BLaER1 (cell line): ENCODE measurements at regions not wholly inside any gene's neighbourhood (a gene's known extent, or its start where the extent isn't known, plus 50 kb on each side); places are given as distances from the start of the nearest gene placed in this dataset.
"Not testable (repeated sequence)": the region's sequence is repeated elsewhere in the genome, so short reads cannot be mapped to it uniquely, and the experiment has no call there.

ENCODE experiments used
- H3K27ac ChIP-seq: shearing (Covaris generic); formaldehyde crosslinking; 2 replicates; pipeline ENCODE4 v1.8.1; 2022
- H3K27me3 ChIP-seq: shearing (Covaris generic); formaldehyde crosslinking; 2 replicates; pipeline ENCODE4 v1.8.1; 2022
- H3K36me3 ChIP-seq: shearing (Covaris generic); formaldehyde crosslinking; 2 replicates; pipeline ENCODE4 v1.8.1; 2022
- H3K4me1 ChIP-seq: shearing (Covaris generic); formaldehyde crosslinking; 2 replicates; pipeline ENCODE4 v1.8.1; 2022
- H3K4me2 ChIP-seq: shearing (Covaris generic); formaldehyde crosslinking; 2 replicates; pipeline ENCODE4 v1.8.1; 2022
- H3K4me3 ChIP-seq: shearing (Covaris generic); formaldehyde crosslinking; 2 replicates; pipeline ENCODE4 v1.8.1; 2022
- H3K9ac ChIP-seq: shearing (Covaris generic); formaldehyde crosslinking; 2 replicates; pipeline ENCODE4 v1.8.1; 2022
- H3K9me3 ChIP-seq: shearing (Covaris generic); formaldehyde crosslinking; 2 replicates; pipeline ENCODE4 v1.8.1; 2022
- H4K20me1 ChIP-seq: shearing (Covaris generic); formaldehyde crosslinking; 2 replicates; pipeline ENCODE4 v1.8.1; 2022
- Cebpa-rat ChIP-seq: shearing (Covaris generic); IDR thresholded peaks from 2 replicates; pipeline ENCODE4 v1.8.1; 2022

GRCh38 chr12:20128928-20129327 is 239.4 kb upstream of the PDE3A start:
- H3K4me1 ChIP-seq, result no peaks in the 10 kb centered on the region
- no peaks in the 10 kb centered on the region for H4K20me1 ChIP-seq
- H3K4me3 ChIP-seq, result no peak overlapping the region
- H3K27ac ChIP-seq, result no peak overlapping the region
- no peak overlapping the region for H3K9ac ChIP-seq
- no peak for TF ChIP-seq Cebpa-rat
- H3K36me3 ChIP-seq, result no peaks in the 10 kb centered on the region
- no peaks in the 10 kb centered on the region for H3K27me3 ChIP-seq
- H3K4me2 ChIP-seq, result no peak overlapping the region
- H3K9me3 ChIP-seq, result no peaks in the 10 kb centered on the region

- Histone ChIP-seq H4K20me1 (no peaks in the 10 kb centered on the region), H3K4me1 (no peaks in the 10 kb centered on the region), H3K4me3 (no peak overlapping the region), H3K27ac (no peak overlapping the region), H3K9me3 (no peaks in the 10 kb centered on the region), H3K36me3 (no peaks in the 10 kb centered on the region), H3K27me3 (no peaks in the 10 kb centered on the region), H3K4me2 (no peak overlapping the region), H3K9ac (no peak overlapping the region)
- TF ChIP-seq Cebpa-rat, result no peak
Observed at GRCh38 chr12:20132818-20133217, 235.5 kb upstream of the PDE3A start.

- no peak for TF ChIP-seq Cebpa-rat
- H3K27ac ChIP-seq, result no peak overlapping the region
Observed at GRCh38 chr12:20134652-20135051, 233.7 kb upstream of the PDE3A start.

DNA sequence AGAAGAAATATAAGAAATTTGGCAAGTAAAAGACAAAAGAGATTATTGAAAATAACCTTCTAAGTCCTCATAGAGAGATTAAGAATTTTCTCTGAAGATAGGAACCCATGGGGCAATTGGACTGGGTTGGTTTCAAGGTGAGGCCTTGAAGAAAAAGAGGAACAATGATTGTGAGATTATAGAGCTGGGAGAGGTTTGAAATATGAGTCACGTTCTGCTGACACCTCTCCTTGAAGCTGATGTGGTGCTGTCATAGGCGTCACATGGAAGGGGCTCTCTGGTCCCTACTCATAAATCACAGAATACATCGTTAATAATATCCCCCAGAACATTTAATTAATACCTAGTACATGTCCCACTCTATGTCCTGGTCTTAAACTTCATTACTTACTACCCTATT is 227.6 kb upstream of the PDE3A start:
- Histone ChIP-seq H3K27me3 (no peaks in the 10 kb centered on the region), H3K4me1 (no peaks in the 10 kb centered on the region), H3K36me3 (no peaks in the 10 kb centered on the region), H3K4me3 (no peak overlapping the region), H3K4me2 (no peak overlapping the region), H3K9me3 (no peaks in the 10 kb centered on the region), H3K9ac (no peak overlapping the region), H3K27ac (no peak overlapping the region), H4K20me1 (no peaks in the 10 kb centered on the region)
- TF ChIP-seq Cebpa-rat, result no peak

More at GRCh38 chr12:20134652-20135051, 233.7 kb upstream of the PDE3A start:
- Histone ChIP-seq H3K4me1 (no peaks in the 10 kb centered on the region), H3K4me2 (no peak overlapping the region), H3K9ac (no peak overlapping the region), H4K20me1 (no peaks in the 10 kb centered on the region), H3K9me3 (no peaks in the 10 kb centered on the region), H3K27me3 (no peaks in the 10 kb centered on the region), H3K4me3 (no peak overlapping the region), H3K36me3 (no peaks in the 10 kb centered on the region)

DNA sequence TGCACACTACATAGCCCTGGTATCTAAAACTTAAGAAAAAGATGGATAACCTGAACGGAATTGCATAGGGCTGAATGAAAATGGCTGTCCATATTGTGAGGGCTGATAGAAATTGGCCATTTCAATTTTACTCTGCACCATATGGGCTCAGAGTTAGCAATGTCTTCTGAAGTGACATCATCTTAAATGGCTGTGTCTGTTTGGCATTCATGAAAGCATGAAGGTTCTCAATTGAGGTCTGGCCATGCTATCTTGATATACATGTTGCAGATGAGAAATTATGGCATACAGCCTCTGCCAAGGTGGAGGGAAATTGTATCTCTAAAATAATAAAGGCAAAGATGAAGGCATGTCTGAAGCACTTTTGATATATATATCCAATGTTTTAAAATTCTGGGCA is 226.0 kb upstream of the PDE3A start:
- H3K36me3 ChIP-seq, result no peaks in the 10 kb centered on the region
- no peaks in the 10 kb centered on the region for H3K4me1 ChIP-seq
- no peak for TF ChIP-seq Cebpa-rat
- H3K4me2 ChIP-seq, result no peak overlapping the region
- H3K27me3 ChIP-seq, result no peaks in the 10 kb centered on the region
- H3K9me3 ChIP-seq, result no peaks in the 10 kb centered on the region
- no peak overlapping the region for H3K27ac ChIP-seq
- H3K4me3 ChIP-seq, result no peak overlapping the region
- H3K9ac ChIP-seq, result no peak overlapping the region
- no peaks in the 10 kb centered on the region for H4K20me1 ChIP-seq

GRCh38 chr12:20142956-20143355 is 225.4 kb upstream of the PDE3A start:
- H3K9me3 ChIP-seq, result no peaks in the 10 kb centered on the region
- TF ChIP-seq Cebpa-rat, result no peak
- H3K36me3 ChIP-seq, result no peaks in the 10 kb centered on the region
- H3K4me1 ChIP-seq, result no peaks in the 10 kb centered on the region
- H3K9ac ChIP-seq, result no peak overlapping the region
- H3K27ac ChIP-seq, result no peak overlapping the region
- no peak overlapping the region for H3K4me2 ChIP-seq
- H3K27me3 ChIP-seq, result no peaks in the 10 kb centered on the region
- H3K4me3 ChIP-seq, result no peak overlapping the region
- H4K20me1 ChIP-seq, result no peaks in the 10 kb centered on the region

- no peaks in the 10 kb centered on the region for H3K9me3 ChIP-seq
- H3K27ac ChIP-seq, result no peak overlapping the region
- no peaks in the 10 kb centered on the region for H3K4me1 ChIP-seq
- no peaks in the 10 kb centered on the region for H3K27me3 ChIP-seq
- TF ChIP-seq Cebpa-rat, result no peak
- H3K9ac ChIP-seq, result no peak overlapping the region
- H4K20me1 ChIP-seq, result no peaks in the 10 kb centered on the region
- H3K4me2 ChIP-seq, result no peak overlapping the region
- H3K36me3 ChIP-seq, result no peaks in the 10 kb centered on the region
- H3K4me3 ChIP-seq, result no peak overlapping the region
Observed at GRCh38 chr12:20144341-20144740, 224.0 kb upstream of the PDE3A start.

DNA sequence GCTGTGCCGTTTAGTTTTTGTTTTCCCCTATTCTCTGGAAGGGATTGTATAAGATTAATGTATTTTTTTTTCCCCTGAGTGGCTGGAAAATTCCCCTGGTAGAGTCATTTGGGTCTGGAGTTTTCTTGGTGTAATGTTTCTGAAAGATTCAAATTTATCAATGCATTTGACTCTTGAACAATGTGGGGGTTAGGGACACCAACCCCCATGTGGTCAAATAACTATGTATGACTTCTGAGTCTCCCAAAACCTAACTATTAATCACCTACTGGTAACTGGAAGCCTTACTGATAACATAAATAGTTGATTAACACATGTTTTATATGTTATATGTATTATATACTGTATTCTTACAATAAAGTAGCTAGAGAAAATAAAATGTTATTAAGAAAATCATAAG is 220.1 kb upstream of the PDE3A start:
- Histone ChIP-seq H3K4me3 (no peak overlapping the region), H3K36me3 (no peaks in the 10 kb centered on the region), H3K9ac (no peak overlapping the region), H3K27me3 (no peaks in the 10 kb centered on the region), H3K9me3 (no peaks in the 10 kb centered on the region), H3K27ac (no peak overlapping the region), H3K4me2 (no peak overlapping the region), H4K20me1 (no peaks in the 10 kb centered on the region), H3K4me1 (no peaks in the 10 kb centered on the region)
- no peak for TF ChIP-seq Cebpa-rat

GRCh38 chr12:20150835-20151422 is 217.4 kb upstream of the PDE3A start:
- Histone ChIP-seq H3K36me3 (no peaks in the 10 kb centered on the region), H3K9ac (no peak overlapping the region), H3K9me3 (no peaks in the 10 kb centered on the region), H3K4me2 (no peak overlapping the region), H3K4me3 (no peak overlapping the region), H3K27ac (no peak overlapping the region), H3K4me1 (peaks cover 12% of the 10 kb centered on the region), H3K27me3 (no peaks in the 10 kb centered on the region), H4K20me1 (no peaks in the 10 kb centered on the region)
- TF ChIP-seq Cebpa-rat, result no peak

DNA sequence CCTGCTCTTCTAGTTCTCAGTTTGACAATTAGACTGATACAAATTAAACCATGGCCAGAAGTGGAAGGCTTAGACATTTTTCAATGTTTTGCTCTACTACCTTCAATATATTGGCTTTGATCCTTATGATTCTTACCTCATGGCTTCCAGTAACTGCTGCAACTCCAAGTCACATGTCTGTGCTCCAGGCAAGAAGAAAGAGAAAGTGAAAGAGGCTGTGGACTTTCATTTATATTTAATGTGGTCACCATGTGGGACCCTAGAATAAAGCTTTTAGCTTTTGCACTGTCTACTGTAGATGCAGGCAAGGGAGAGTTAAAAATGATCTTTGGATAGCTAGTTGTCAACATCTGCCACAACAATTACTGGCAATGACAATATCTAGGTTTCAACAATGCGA is 214.3 kb upstream of the PDE3A start:
- Histone ChIP-seq H3K9ac (no peak overlapping the region), H3K27me3 (no peaks in the 10 kb centered on the region), H3K4me1 (peaks cover 12% of the 10 kb centered on the region), H4K20me1 (no peaks in the 10 kb centered on the region), H3K9me3 (no peaks in the 10 kb centered on the region), H3K4me3 (no peak overlapping the region), H3K4me2 (peak overlapping the region; percentile 23), H3K27ac (no peak overlapping the region), H3K36me3 (no peaks in the 10 kb centered on the region)
- no peak for TF ChIP-seq Cebpa-rat

- H3K27me3 ChIP-seq, result no peaks in the 10 kb centered on the region
- no peak overlapping the region for H3K9ac ChIP-seq
- no peak overlapping the region for H3K4me3 ChIP-seq
- no peaks in the 10 kb centered on the region for H3K36me3 ChIP-seq
- H3K27ac ChIP-seq, result no peak overlapping the region
- no peaks in the 10 kb centered on the region for H4K20me1 ChIP-seq
- H3K9me3 ChIP-seq, result no peaks in the 10 kb centered on the region
- TF ChIP-seq Cebpa-rat, result no peak
- H3K4me1 ChIP-seq, result peaks cover 12% of the 10 kb centered on the region
- peak overlapping the region; percentile 13; the same call in 1 of the 2 replicates for H3K4me2 ChIP-seq
Observed at GRCh38 chr12:20155374-20155773, 213.0 kb upstream of the PDE3A start.

GRCh38 chr12:20160899-20161298 is 207.4 kb upstream of the PDE3A start:
- not testable (repeated sequence) for H3K27me3 ChIP-seq, H3K27ac ChIP-seq, H3K4me3 ChIP-seq, H3K36me3 ChIP-seq, H3K9ac ChIP-seq, H3K4me2 ChIP-seq, H3K4me1 ChIP-seq, H4K20me1 ChIP-seq, H3K9me3 ChIP-seq
